ENCODE measurements at regions not wholly inside any gene's neighbourhood (a gene's known extent, or its start where the extent isn't known, plus 50 kb on each side); places are given as distances from the start of the nearest gene placed in this dataset.

DNA sequence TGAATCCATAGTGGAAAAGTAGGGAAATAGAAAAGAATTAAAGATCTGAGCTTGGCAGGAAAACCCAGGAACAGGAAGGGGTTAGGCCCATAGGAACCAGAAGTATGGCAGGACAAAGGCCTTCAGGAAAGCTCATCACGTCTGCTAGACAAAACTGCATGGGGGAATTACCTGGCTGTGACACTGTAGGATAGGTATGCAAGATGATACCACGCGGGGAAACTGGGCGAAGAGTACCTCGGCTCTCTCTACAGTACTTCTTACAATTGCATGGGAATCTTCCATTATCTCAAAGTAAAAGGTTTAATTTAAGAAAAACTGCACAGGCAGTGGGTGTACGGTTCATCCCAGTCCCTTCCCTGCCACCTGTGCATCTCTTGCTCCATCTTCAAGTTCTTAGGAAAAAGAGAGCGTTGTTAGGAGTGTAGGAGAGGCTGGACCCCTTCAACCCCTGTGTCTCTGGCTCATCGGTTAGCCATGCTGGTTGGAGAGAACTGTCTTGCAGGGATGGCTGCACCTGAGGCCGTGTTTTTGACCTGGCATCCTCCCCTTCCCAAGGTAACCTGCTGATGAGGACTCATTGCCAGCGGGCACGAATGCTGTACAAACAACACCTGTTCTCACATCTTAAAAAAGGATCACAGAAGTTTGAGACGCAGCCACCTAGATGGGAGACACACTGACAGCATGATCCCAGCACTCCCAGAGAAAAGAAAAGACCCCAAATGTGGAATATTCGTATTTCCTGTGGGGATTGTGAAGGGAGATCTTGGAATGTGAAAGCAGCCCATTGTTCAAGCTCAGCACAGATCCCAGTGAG, 120.5 kb upstream of the COPS8 start:
- DNase-seq = no peak

DNA sequence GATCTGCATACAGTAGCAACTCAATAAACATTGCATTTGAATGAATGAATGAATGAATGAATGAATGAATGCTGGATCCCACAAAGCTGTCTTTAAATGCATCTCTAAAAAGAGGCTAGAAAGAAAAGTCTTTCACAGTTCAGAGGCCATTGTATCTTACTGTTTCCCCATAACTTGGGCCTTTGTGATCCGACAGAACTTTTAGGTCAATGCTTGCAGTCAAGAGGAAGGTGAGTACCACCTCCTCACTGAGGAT, 119.9 kb upstream of the COPS8 start:
- DNase-seq = no peak

- DNase-seq = no peak
These were observed 118.2 kb upstream of the COPS8 start for GRCh38 chr2:236967499-236967783.

GRCh38 chr2:236968101-236968879, 117.4 kb upstream of the COPS8 start:
- no peak for DNase-seq

DNA sequence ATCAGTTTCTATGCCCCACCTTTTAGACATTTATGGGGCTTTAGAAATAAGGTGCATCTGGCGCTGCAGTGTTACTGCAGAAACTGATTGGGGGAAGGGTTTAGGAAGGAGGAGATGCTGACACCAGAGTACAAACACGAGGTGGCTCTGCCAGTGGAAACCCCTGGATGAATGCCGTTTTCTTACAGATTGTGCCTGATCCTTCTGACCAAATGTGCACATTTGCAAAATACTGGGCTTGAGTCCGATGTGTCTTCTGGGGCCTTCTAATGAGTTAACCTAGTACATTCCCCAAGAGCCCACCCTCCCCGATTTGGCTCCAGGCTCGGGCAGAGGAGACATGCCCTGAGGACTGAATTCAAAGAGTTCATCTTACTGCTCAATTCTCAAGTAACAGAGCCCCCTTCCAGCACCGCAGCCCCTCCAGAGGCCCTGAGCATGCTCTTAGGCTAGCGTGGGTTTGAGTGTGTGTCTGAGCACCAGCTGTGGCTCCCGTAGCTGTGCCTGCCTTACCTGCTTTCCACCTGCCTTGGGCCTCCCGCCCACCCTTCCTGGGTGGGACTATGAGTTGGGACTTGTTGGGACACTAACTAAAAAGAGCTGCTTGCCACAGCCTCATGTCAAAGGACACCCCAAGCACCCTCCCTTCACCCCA, 116.7 kb upstream of the COPS8 start:
- no peak for DNase-seq

- no peak for DNase-seq
These were observed 115.7 kb upstream of the COPS8 start for GRCh38 chr2:236969767-236970655.

GRCh38 chr2:236970656-236971010, 115.1 kb upstream of the COPS8 start:
- DNase-seq = no peak

- DNase-seq = no peak
These were observed 114.4 kb upstream of the COPS8 start for GRCh38 chr2:236971131-236971821.

DNA sequence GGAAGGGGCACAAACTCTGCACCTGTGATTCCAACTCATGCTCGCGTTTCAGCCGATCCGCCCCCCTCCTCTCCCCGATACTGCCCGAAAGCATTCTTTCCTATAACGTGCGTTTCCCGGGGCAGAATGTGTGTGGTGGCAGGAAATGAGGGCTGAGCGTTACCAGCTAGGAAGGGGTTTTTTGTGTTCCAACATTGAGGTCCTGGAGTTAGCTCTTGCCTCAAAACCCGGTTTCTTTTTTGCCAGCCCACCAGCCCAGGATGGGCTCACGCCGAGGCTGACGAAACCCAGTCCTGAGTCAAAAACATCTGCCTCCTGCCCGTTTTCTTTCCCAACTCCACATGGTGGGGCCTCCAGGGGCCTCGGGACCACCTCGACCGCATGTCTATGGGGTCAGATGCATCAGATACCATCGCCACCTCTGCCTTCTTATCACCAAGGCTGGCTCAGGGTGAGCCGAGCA, 113.7 kb upstream of the COPS8 start:
- no peak for DNase-seq

DNA sequence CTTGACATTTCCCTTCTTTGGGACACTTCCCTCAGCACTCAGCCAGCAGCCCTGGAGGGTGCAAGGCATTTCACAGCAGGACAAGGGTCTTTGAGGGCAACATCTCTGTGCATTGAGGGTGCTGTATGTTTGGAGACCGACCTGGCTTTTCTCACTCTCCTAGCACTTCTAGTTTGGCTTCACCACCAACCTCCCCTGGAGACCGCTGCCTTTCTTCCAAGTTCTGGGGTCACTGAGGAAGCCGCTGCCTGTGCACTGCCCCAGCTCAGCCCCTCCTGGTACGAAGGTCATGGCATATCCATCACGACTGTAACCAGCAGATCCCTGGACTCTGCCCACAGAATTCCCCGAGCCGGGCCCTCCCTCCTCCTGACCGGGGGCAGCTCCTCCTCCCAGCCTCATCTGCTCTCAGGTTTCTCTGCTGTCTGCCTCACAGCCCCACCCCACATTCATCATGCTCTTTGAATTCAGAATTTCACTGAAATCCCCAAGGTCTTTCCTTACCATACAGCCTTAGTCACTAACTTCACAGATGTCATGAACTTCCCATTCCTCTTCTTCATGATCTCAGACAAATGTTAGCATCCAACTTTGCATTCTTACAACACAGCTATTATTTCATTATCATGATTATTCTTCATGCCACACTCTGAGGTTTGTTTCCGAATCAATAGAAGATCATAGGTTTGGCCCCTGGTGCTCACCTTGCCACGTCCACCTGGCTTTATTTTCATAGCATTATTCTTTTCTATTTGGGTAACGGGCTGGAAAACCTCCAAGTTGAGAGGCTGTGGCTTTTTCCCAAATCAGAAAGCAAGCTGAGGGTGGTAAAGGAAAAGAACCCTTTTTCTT, 113.0 kb upstream of the COPS8 start:
- DNase-seq = no peak

DNA sequence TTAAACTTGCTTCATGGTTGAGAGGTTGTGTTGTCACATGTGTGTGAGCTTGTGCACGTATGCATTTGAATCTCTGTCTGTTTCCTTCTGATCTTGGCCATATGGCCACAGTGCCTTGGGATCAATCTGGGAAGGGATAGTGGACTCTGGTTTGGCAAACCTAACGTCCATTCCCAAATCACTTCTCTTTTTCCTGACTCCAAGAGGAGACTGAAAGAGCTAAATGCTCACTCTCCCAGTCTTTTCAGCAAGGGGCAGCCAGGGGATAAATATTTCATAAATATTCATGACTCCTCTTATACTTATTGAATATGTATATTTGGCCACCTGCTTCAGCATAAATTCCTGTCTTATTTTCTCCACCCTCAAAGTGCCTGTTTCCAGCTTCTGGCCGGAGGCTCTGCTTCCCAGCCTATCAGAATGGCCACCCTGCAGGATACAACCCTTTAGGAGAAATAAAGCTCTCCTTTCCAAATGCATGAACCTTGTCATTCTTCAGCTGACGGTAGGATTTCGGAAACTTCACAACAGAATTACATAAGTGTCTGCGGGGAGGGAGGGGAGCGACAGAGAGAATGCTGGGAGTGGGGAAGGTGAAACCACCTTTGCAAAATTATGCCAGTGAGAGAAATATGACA, 112.2 kb upstream of the COPS8 start:
- DNase-seq = no peak

DNA sequence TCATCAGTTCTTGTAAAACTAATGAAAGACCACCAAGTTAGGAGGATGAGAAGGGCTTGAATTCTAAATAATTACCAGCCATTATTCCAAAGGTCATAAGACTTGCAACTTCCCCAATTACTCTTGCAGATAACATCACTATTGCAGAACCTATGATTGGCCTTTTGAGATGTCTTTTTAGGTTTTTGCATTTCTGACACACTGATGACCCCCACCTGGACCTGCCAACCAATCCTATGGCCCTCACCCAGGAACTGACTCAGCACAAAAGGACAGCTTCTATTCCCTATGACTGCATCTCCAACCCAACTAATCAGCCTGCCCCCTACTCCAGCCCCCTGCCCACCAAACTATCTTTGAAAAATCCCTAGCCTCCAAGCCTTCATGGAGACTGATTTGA, 111.5 kb upstream of the COPS8 start:
- no peak for DNase-seq

DNA sequence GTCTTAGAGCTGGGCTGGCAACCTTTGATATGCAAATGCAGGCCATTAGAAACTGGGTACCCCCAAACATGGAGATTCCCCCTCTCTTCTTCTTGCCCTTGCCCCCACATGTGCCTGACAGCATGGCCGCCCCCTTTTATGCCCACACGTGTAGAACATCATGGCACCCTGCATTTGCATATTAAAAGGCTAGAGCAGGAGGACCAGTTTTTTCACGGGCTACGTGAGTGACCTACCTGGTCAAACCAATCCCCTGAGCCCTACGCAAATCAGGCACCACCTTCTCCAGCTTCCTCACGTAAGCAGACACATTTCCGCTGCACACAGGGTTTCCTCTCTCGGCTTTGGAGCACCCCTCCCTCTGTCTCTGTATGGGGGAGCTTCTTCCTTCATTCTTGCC, 110.9 kb upstream of the COPS8 start:
- no peak for DNase-seq

DNA sequence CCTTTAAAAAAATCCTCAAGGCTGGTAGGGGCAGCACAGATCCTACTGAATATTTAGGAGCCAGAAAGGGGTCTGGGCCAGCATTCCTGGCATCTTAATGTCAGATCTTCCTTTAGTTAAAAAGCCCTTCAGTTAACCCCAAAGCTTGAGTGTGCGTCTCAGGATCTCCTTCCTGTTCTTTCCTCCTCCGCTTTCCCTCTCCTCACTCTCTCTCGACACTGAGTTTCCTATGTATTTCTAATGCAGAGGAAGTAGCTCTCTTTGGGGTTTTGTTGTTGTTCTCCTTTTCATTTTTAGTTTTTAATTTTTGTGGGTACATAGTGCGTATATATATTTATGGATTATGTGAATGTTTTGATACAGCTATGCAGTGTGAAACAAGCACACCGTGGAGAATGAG, 109.9 kb upstream of the COPS8 start:
- DNase-seq = no peak

- no peak for DNase-seq
These were observed 109.2 kb upstream of the COPS8 start for GRCh38 chr2:236976266-236977062.

DNA sequence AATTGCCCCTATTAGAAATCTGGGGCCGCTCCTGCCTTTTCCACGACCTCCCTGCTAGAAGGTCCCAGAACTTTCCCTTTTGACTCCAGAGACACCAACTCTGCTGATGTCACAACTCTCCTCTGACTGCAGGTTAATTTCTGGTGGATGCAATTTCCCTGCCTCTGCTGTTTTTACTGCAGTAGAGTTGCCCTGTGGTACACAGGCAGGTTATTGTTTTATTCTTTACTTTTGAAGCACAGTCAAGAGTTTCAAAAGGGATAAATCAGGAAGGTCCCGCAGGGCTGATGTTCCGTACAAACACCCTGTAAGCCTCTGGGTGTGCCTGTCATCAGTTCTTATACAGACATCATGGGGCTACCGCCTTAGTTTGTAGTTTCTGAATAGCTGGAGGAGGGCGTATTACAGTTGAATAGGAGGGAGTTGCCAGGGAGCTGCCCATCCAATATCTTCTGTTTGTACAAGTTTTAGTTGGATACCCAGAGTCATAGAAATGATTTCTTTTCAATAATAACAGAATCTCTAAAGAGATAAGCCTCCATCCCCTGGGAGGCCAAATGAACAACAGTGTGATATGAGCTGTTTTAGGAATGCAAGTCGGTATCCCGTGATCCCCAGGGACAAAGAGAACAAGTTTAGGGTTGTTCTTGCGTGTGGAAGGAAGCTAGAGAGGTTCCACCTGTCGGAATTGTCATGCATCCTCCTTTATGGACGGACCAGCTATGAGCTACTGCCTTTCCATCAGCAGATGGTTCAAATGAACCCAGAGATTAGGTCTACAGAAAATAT, 108.4 kb upstream of the COPS8 start:
- DNase-seq = no peak

DNA sequence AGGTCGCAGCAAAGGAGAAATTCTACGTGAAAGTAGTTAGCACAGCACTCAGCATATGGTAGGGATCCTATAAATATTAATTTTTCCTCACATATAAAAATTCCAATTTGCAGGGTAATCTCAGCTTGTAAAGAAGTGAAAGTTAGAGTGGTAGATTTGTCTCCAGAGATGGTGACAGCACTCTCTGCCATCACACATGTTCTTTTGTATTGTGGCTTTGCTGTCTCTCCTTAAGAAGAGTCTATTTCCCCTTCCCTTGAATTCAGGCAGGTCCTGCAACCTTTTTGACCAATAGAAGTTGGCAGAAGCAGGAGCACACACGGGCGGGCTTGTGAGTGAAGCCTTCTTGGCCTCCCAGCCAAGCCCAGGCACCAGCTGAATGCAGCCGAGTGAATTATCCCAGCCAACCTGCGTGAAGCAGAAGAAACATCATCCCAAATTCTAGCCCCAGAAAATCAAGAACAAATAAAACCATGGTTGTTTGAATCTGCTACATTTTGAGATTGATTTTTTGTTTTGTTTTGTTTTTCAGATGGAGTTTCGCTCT, 107.8 kb upstream of the COPS8 start:
- DNase-seq = no peak

- no peak for DNase-seq
These were observed 106.0 kb upstream of the COPS8 start for GRCh38 chr2:236979664-236980063.

- no peak for DNase-seq
These were observed 104.7 kb upstream of the COPS8 start for GRCh38 chr2:236980961-236981360.

Data from activated naive CD4-positive, alpha-beta T cell treated with anti-CD3 and anti-CD28 coated beads, Interleukin-2, amount 50 U/mL, for 16 hours (primary cell).